ENCODE measurements at regions not wholly inside any gene's neighbourhood (a gene's known extent, or its start where the extent isn't known, plus 50 kb on each side); places are given as distances from the start of the nearest gene placed in this dataset.

DNA sequence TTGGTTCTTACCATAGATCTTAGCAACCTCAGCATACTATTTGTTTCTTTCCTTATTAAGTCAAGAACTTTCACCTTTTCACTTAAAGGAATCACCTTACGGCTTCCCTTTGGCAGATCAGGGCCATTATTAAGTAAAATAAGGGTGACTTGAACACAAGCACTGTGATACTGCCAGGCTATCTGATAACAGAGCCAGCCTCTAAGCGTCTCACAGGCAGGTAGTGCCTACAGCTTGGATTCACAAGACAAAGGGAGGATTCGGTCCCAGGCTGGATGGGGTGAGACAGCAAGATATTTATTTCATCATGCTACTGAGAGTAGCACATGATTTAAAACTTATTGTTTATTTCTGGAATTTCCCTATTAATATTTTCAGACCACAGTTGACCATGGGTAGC, 218.6 kb downstream of the FOXO1 start:
- no peak for DNase-seq (ENCODE audit: low read depth, low spot score)

GRCh38 chr13:40452038-40452666, 214.3 kb downstream of the FOXO1 start:
- no peak for DNase-seq (ENCODE audit: low read depth, low spot score)

DNA sequence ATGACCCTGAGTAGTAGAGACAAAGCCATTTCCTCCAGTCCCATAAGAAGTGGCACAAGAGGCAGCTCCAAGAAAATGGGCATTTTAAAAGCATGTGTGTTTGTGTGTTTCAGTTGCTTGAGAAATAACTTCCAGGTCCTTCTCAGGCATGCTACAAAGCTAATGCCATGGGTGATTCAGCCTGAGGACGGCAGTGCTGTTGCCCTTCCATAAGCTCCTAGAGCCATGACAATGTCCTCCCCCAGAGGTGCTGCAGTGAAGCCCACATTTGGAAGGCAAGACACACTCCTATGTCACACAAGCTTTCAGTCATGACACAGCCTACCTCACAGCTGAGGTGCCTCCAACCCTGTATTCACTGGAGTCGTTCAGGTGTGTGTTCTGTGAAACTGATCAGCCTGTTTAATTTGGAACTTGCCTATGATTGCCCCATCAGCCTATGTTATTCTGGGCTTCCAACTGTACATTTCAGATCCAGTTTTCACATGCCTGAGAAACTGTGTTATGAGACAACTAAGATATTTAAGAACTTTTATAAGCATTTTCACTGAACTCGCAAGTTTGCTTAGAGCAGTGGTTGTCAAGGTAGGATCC, 213.6 kb downstream of the FOXO1 start:
- DNase-seq (ENCODE audit: low read depth, low spot score), result no peak

- no peak for DNase-seq (ENCODE audit: low read depth, low spot score)
Measured at GRCh38 chr13:40453351-40454021, 213.0 kb downstream of the FOXO1 start.

GRCh38 chr13:40456397-40456953, 210.0 kb downstream of the FOXO1 start:
- no peak for DNase-seq (ENCODE audit: low read depth, low spot score)

DNA sequence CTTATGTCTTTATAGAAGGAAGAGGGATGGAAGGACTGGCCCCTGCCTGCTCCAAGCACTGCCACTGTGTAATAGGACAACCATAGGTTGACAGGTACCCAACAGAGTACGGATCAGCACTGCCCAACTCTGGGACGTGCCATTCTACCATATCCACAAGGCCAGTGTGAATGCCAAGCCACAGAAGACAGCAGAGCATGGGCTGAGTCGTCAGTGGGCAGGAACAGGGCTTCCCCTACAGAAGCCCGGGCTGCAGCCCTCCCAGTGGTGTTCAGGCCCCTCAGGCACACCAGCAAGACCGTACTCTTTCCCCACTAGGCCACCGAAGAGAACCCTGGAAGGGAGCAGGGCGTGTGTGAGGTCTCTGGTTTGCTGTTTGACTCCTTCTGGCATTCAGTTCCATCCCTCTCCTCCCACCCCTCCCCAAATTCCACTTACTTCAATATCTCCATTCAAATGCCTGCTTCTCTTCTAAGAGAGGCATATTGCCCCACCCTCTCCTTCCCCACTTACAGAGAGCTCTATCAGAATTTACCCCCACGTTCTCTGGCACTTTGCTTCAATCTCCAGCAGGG, 209.4 kb downstream of the FOXO1 start:
- no peak for DNase-seq (ENCODE audit: low read depth, low spot score)

DNA sequence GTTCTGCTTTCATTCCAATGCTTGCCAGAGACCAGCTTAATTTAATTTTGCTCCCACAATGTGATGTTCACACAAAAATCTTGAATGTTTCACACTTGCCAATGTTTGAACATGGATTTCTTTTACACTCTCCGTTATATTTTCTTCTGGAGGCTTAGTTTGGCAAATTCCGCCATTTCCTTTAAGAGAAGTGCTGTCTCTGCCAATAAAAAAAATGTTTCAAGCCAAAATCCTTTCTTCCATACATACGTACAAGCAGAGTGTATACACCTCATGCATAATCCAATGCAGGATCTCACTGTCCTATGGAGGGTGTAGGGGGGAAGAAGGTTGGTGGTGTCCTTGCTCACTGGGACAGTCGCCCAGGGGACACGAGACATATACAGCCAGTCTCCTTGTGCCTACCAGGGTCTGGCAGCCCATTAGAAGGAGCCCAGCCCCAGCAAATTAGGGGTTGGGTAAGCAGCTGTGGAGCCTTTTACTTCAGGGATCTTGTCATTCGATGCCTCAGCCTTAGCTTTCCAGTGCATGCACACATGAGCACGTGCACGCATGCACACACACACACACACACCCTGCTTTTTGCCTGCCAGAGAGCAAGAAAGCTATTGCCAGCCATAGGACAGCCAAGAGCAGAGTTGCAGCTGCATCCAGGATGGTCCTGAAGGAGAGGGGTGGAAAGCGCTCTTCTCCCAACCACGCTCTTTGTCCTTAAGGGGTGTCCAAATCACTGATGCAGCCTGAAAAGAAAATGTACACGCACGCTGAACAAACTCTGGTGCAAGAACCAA, 208.3 kb downstream of the FOXO1 start:
- no peak for DNase-seq (ENCODE audit: low read depth, low spot score)

- no peak for DNase-seq (ENCODE audit: low read depth, low spot score)
Measured at GRCh38 chr13:40458720-40458990, 207.8 kb downstream of the FOXO1 start.

DNA sequence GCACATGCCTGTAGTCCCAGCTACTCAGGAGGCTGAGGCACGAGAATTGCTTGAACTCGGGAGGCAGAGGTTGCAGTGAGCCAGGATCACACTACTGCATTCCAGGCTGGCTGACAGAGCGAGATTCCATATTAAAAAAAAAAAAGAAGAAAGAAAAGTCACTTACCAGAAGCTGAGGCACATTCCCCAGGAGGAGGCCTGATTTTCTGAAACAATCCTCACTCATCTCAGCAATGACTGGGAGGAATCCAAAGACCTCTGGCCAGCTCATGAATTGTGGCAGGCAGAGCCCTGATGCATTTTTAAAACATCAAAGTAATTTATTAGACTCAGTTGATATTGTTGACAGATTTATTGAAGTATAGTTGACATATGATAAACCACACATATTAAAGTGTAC, 206.3 kb downstream of the FOXO1 start:
- DNase-seq (ENCODE audit: low read depth, low spot score), result no peak

DNA sequence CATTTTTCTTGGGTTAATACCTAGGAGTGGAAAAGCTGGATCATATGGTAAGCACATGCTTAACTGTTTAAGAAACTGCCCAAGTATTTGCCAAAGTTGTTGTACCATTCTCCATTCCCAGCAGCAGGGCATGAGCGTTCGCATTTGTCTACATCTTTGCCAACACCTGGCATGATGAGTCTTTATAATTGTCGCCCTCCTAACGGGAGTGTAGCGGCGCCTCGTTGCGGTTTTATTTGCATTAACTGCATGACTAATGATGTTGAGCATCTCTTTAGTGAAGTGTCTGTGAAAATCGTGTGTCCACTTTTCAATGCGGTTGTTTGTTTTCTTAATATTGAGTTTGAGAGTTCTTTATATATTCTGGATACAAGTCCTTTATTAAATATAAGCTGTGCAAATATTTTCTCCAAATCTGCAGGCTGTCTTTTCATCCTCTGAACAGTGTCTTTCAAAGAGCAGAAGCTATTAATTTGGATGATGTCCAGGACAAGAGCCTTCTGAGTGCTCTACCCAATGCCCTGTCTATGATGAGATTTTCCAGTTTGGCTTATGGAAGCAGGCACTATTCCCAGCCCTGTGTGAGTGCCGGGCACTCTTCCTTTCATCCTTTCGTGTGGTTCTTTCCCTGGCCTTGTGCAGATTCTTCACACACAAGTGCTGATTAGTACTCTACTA, 202.0 kb downstream of the FOXO1 start:
- no peak for DNase-seq (ENCODE audit: low read depth, low spot score)

GRCh38 chr13:40465015-40465390, 201.4 kb downstream of the FOXO1 start:
- no peak for DNase-seq (ENCODE audit: low read depth, low spot score)

GRCh38 chr13:40466272-40466671, 200.2 kb downstream of the FOXO1 start:
- no peak for DNase-seq (ENCODE audit: low read depth, low spot score)

GRCh38 chr13:40468227-40468838, 198.1 kb downstream of the FOXO1 start:
- DNase-seq (ENCODE audit: low read depth, low spot score), result no peak

- DNase-seq (ENCODE audit: low read depth, low spot score), result no peak
Measured at GRCh38 chr13:40469581-40470310, 196.7 kb downstream of the FOXO1 start.

GRCh38 chr13:40470660-40471059, 195.8 kb downstream of the FOXO1 start:
- no peak for DNase-seq (ENCODE audit: low read depth, low spot score)

- no peak for DNase-seq (ENCODE audit: low read depth, low spot score)
Measured at GRCh38 chr13:40471076-40471475, 195.4 kb downstream of the FOXO1 start.

DNA sequence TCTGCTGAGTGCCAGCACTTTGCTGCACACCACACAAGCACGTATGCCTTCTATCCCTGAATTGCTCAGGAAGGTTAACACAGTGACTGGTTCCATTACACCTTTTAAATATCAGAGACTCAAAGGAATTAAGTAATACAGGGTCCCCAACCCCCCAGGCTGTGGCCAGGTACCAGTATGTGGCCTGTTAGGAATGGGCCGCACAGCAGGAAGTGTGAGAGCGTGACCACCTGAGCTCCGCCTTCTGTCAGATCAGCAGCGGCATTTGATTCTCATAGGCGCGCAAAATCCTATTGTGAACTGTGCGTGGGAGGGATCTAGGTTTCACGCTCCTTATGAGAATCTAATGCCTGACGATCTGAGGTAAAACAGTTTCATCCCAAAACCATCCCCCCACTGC, 194.5 kb downstream of the FOXO1 start:
- no peak for DNase-seq (ENCODE audit: low read depth, low spot score)

- DNase-seq (ENCODE audit: low read depth, low spot score), result no peak
Measured at GRCh38 chr13:40472427-40473220, 193.8 kb downstream of the FOXO1 start.

GRCh38 chr13:40475617-40476016, 190.8 kb downstream of the FOXO1 start:
- no peak for DNase-seq (ENCODE audit: low read depth, low spot score)
